GM21526 (cell line): ENCODE measurements at regions not wholly inside any gene's neighbourhood (a gene's known extent, or its start where the extent isn't known, plus 50 kb on each side); places are given as distances from the start of the nearest gene placed in this dataset.
"Not testable (repeated sequence)": the region's sequence is repeated elsewhere in the genome, so short reads cannot be mapped to it uniquely, and the experiment has no call there.

Experiments used
- ATAC-seq: cut with Tn5 transposase; IDR thresholded peaks from one replicate; pipeline ENCODE4 v1.9.1; 2021; ENCODE audit warnings: moderate library complexity; ENCODE audit not compliant: unreplicated experiment, low FRiP score

DNA sequence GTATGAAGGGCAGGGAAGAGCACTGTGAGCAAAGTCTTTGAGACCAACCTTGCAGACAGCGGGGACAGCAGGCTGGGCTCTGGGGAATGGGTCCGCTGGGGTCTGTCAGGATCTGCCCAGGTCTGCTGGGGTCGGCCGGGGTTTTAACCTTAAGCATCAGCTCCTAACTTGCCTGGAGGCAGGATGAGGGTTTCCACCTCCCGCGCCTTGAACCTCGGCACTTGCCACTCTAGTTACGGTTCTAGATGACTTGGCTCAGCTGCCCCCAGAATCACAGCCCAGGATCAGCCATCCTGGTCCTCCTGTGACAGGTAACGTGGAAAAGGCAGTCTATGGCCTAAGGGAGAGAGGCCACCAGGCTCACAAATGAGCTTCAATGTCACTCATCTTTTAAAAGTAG is 50.4 kb upstream of the CACUL1 start:
- ATAC-seq: no peak

DNA sequence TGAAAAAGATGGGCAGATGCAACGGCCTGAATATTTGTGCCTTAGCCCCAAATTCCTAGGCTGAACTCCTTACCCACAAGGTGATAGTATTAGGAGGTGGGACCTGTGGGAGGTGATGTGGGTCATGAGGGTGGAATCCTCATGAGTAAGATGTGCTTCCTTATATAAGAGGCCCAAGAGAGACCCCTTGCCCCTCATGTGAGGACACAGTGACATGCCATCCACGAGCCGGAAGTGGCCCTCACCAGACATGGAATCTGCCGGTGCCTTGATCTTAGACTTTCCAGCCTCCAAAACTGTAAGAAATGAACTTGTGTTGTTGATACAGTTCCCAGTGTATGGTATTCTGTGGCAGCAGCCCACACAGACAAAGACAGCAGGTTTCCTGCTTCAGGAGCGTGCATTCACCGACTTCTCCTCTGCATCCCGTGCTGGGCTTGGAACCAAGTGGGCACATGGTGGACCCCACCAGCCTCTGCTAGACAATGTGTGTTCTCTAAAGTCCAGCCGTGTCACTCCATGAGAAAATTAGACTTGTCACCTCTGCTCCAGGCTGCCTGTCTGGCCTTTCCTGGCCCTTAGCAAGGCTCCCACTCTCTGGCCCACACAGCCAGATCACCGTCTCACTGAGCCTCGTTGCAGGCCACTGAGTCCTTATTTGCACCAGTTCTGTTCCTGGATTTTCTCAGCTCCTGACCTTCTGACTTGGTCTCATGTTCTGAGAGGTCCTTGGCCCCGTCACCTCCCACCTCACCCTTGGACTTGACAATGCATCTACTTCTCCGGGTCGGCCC is 52.9 kb upstream of the CACUL1 start:
- ATAC-seq: no peak

DNA sequence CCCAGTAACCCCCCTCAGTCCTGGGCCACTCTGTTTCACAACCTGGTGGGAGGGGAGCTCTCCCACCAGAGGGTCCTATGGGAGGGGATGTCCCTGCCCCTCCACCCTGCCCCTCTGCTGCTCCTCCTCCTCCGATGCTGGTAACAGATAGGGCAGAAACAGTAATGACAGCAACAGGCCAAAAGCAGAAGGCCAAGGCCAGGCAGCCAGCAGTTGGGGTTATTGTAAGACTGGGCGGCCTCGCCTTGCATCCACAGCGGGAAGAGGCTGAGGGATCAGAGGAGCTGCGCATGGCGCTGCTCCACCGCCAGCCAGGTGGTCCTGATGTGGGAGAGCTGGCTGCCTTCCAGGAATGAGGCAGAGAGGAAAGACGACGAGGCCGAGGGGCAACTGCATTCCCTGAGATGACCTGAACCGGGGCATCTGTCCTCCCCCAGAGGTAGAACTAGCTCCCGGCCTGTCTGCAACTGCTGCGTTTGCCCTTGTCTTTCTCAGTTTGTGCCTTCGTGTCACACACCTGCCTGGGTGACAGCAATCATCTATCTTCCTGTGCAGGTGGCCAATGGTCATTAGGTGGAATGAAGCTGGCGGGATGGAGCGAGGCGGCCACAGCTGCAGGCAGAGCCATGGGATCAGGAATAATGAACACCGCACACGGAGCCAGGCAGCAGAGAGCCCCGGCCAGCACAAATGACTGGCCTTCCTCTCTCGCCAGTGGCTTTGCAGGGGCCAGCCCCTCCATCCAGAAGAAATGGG is 54.0 kb upstream of the CACUL1 start:
- no peak for ATAC-seq

DNA sequence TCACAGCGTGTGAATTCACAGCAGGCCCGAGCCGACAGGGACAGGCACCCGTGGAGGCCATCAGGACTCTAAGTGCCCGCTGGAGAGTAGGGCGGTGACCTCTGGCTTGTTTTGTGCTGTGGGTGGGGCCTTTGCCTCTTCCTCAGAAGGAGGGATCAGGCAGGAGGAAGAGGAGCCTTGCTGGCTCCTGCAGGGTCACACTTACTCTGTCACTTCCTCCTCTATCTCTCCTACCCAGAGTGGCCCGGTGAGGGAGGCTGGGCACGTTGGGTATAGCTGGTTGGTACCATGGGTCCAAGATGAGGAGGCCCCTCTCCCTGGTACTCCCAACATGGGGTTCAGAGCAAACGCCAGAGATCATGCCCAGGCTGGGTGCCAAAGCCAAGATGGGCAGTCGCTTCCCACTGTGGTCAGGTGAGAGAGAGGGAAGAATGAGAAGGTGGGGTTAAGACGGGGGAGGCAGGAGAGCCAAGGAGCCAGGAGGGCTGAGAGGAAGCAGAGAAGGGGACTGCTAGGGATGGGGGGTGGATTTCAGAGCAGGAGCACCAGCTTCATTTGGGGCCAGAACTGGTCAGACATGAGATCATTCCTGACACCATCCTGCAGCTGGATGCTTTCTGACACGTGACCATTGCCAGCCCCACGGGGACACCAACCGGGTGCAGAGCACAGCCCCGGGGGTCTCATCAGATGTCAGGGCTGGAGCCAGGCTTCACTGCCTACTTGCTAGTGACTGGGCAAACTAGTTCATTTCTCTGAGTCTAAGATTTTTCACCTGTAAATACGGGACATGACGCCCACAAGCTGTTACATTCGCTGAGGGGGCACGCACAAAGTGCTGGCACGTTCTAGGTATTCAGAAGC is 54.8 kb upstream of the CACUL1 start:
- no peak for ATAC-seq

DNA sequence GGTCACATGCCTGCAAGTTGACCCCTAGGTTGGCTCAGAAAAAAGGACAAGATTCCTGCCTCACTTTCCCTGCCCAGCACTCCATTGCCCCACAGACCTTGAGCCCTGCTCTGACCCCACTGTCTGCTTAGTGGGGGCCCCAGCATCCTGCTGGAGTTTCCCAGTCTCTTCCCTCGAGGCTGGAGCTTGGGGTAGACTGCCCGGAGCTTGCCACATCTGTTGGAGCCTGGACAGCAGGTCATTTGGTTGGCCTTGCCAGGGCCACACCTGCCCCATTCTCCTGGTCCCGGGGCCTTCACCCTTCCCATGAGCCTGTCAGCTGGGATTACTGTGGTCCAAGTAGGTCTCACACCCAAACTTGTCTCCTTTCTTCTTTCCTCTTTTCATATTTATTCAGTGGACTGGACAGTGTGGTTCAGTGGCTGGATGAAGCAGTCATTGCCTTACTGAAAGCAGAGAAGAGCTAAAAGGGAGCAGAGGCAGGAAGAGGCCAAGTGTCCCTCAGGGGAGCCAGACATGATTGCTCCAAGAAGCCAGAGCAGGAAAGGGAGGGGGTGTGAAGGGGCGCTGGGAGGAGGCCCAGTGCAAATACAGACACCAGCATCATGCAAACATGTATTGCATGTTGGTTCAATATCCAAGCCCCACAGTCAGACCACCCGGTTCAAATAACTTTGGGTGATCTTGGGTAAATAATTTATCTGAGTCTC is 56.2 kb upstream of the CACUL1 start:
- ATAC-seq: no peak

DNA sequence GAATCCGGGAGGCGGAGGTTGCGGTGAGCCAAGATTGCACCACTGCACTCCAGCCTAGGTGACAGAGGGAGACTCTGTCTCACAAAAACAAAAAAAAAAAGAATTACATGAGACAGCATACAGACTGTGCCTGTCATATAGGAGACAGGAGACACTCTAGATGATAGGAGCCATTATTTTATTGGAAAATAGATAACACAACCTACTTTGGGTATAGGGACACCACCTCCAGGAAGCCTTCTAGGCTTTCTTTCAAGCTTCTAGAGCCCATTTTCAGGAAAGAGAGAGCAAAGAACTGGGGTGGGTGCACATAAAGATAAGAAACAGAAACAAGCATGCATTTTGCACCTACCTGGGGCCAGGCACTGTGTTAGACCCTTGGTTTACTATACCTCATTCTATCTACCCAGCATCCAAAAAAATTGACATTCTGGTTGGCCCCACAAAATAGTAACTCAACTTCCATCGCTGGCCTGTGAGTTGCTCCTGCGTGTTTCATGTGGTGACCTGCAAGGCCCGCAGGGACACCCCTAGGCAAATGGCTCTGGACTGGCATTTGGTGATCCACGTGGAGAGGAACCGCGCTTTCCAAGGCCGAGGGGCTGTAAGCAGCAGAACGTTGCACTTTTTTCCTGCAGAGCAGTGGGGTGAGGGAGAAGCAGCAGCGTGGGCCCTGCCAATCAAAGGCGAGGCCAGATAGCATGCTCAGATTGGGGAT is 57.1 kb upstream of the CACUL1 start:
- ATAC-seq: no peak

DNA sequence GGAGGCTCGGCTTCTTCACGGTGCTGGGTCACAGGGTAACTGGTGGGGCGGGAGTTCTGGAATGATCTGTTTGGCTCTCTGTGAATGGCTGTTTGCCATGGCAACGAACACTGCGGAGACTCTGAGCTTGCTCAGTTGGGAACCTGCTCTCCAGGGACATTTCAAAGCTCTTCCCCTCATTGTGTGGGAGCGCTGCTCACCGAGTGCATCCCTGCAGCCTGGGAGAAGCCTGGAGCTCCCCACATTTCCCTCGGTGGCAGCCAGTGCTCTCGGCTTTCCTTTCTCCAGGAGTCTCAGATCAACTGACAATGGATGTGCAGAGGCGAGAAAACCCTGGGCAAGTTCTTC is 57.6 kb upstream of the CACUL1 start:
- no peak for ATAC-seq

DNA sequence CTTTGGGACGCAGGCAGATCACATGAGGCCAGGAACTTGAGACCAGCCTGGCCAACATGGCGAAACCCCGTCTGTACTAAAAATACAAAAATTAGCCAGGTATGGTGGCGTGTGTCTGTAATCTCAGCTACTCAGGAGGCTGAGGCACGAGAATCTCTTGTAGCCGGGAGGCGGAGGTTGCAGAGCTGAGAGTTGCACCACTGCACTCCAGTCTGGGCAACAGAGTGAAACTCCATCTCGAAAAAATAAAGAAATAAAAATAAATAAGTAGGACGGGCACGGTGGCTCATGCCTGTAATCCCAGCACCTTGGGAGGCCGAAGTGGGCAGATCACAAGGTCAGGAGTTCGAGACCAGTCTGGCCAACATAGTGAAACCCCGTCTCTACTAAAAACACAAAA is 58.2 kb upstream of the CACUL1 start:
- ATAC-seq: not testable (repeated sequence)

DNA sequence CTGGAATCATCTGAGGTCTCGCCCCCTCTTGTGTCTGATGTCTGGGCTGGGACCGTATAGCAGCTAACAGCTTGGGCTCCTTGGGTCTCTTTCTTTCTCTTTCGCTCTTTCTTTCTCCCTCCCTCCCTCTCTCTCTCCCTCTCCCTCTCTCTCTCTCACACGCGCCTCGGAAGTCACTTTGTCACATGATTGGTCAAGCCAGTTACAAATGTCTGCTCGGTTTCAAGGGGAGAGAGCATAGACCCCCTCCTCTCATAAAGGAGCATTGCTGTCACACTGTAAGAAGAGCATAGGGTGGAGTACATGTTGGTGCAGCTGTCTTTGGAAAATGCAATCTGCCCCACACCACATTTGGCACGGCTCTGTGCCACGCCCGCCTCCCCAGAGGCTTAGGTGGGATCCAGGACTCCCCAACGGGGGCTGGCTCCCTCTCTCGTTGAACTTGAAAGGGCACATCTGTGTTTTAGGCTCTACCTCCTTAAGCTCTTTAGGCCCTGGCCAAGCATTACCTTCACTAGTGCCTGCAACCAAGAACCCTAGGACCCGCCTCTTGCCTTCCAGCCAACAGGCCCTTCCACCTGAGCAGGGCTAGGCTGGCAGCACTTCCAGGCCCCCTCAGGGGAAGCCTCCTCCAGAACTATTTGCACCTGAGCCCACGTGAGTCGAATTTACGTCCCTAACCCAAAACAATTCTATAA is 61.9 kb upstream of the CACUL1 start:
- no peak for ATAC-seq

DNA sequence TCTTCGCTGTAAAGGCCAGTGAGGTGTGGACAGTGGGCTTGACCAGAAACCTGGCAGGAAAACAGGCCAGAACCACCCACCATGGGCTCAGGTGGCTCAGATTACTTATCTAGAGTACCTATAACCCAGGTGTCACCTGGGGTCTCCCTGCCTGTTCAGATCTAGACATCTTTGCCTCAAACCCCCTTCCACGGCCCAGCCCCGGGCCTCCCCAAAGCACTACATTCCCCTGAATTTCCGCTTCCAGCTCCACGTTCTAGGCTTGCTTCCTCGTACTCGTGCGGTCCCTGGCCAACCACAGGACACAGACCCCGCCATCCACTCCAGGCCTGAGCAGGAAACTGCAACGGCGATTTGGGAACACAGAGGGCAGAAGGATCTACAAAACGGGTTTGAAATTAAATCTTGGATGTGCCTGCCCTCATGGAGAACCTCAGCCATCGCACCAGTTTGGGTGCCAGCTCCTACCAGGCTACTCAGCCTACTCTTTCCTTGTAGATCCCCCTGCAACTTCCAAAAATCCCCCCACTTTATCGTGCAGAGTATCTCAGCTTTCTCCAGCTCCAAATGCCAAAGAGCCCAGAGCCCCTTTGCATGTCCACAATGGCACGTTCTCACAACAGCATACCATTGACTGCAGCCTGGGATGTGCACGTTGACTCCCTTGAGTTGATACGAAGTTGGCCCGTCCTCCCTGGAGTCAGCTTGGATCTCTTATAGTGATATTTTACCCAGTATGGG is 62.7 kb upstream of the CACUL1 start:
- ATAC-seq: no peak

DNA sequence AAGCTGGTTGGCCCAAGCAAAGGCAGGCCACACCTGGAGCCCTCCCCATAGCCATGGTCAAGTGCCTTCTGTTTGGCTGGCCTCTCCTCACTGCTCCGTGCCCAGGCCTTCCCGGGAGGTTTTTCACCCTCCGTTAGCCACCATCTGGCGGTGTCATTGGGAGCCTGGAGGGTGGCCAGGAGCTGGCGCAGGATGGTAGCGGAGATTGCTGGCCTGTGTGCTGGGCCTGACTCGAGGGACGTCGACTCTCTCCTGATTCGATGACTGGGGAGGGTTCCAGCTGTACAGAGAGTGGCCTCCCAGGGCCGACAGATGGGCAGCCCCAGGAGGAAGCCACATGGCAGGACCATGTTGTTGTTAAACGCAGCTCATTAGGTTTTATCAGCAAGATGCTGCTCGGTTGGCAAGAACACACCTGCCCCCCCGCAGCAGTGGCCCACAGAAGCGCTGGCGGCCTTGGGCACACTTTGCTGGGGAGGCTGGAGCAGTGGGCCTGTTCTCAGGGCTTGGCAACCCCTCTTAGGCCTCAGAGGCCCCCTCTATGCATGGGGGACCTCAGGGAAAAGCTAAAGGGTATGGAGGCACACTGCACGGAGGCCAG is 64.0 kb upstream of the CACUL1 start:
- no peak for ATAC-seq

DNA sequence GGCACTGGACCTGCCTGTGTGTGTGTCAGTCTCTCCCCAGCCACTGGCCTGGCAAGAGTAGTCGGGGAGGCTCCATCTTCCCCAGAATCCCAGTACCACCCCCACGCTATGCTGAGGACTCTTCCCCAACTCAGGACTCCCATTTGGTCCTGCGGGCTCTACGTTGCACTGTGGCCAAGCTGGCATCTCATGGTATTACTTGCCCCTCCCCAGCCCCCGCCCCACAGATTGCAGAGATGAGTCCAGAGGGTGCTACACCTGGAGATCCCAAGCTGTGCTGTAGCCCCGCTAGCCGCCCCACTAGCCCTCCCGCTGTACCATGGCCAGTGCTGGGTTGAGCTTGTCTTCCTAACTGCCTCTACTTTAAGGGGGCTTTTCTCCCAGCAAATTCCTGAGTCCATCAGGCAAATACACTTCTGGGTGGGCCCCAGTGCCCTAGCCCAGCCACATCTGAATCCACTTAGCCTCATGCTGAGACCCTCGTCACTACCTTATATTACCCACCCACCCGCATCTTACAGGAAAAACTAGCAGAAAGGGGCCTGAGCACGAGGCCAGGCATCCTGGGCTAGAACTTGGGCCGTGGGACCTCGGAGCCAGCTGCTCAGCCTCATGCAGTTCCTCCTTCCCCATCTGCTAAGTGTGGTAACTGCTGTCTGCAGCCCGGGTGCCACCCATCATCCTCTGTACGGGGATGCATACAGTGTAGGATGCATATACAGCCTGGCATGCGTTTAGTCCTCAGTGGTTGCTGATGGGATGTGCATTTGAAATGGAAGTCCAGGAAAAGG is 65.8 kb upstream of the CACUL1 start:
- no peak for ATAC-seq

DNA sequence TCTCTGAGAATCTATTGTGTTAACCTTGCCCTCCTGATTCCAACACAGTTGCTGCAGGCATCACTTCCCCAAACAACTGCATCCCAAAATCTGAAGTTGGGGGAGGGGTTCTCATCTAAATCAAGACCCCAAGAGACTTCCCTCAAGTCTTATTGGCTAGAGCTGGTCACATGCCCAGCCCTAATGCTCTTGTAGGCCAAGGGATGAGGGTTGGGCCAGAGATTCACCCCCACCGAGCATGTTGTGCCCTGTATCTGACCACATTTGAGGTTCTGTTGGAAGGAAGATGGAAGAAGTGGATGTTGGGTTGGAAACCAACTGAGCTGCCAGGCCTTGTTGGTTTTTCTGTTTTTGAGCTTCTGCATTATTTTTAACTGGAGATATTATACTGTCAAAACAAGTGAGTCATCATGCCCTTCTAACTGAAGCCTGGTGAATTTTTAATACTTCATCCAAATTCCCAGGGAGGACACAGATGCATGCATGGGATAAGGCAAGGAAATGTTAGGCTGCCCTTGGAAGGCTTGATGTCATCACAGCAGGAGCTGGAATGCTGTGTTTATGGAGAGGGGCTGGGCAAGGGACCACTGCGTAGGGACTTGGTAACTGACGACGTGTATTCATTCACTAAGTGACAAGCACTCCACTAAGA is 68.6 kb upstream of the CACUL1 start:
- no peak for ATAC-seq

DNA sequence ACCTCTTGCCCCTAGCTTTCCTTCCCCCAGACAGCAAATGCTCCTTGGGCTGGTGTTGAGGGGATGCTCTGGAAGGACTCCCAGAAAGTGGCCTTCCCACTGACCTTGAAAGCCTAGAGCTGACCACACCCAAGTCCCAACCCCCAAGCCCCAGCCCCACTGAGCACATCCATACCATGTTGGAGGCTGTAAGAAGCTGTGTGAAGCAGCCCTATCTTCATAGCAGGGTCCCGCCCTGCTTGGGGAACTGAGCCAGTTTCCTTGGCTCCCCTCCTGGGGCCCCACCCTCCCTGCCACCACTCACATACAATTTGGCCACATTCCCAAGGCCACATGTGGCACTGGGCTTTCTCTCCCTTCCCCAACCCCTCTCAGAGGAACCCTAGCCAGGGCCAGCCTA is 72.3 kb upstream of the CACUL1 start:
- ATAC-seq: no peak

DNA sequence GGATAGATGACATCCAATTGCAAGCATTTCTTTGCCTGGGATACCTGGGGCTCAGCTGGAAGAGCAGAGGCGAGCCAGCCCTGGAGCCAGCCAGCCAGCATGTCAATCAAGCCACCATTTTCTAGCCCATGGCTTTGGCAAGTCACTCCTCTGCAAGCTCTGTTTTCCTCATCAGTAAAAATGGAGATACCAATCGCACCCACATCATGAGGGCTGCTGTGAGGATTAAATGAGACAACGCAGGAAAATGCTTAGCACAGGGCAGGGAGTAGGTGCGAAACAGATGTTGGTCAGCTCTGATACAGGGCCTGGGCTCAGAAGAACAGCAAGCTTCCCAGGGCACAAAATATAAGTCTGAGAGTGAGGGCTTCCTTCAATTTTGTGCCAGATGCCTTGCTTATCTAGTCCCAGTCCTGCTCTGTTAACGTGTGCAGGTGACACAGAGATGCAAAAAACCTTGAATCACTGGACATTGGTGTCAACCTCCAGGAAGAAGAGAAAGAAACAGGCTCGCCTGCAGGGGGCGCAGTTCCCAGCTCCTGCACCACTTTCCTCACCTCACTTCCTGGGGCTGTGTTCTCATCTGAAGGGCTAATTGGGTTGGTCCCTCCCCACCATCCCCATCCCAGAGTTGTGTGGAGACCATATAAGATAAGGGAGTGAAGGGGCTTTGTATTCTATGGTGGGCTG is 72.8 kb upstream of the CACUL1 start:
- ATAC-seq: no peak

DNA sequence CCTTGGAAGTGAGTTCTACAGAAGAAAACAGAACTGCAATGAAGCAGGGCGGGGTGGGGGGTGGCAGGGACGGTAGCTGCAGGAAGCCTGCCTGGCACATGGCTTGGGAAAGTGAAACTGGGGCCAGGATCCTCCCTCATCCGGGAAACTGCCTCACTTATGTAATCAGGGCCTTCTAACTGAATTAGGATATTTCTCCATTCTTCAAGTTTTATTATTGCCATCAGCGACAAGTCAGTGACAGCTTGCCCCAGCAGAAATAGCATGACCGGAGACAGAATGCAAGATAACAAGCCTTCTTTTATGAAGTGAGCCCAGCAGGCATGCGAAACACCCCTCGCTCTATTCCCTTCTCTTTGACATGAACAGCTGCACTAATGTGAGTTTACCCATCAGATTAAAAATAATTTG is 77.5 kb upstream of the CACUL1 start:
- ATAC-seq: no peak
